GM23338 (cell line): ENCODE measurements at regions not wholly inside any gene's neighbourhood (a gene's known extent, or its start where the extent isn't known, plus 50 kb on each side); places are given as distances from the start of the nearest gene placed in this dataset.

Source experiments
- ATAC-seq: fragments of 200-7000 bp; cut with Tn5 transposase; 3 replicates; pipeline ENCODE4 v1.9.1; 2020
- DNase-seq: peaks from one replicate; pipeline ENCODE4 v3.0.0-alpha.2; 2015; ENCODE audit warnings: low spot score
- H2AFZ ChIP-seq: fragments of 200-600 bp; sonication (generic); 2 replicates; pipeline ENCODE4 v1.8.0; 2016; ENCODE audit warnings: antibody characterized with exemption, mild to moderate bottlenecking, moderate library complexity
- H3F3A ChIP-seq: fragments of 200-600 bp; sonication (generic); replicated peaks from 2 replicates; pipeline ENCODE4 v1.8.0; 2017; ENCODE audit warnings: antibody characterized with exemption, mixed run types, low read depth
- H3K27ac ChIP-seq: fragments of 200-600 bp; sonication (generic); 2 replicates; pipeline ENCODE4 v1.6.1; 2016; ENCODE audit warnings: low read depth
- H3K27me3 ChIP-seq: fragments of 200-600 bp; sonication (generic); 2 replicates; pipeline ENCODE4 v1.8.0; 2016; ENCODE audit warnings: mild to moderate bottlenecking, mixed run types, moderate library complexity; ENCODE audit not compliant: insufficient read depth
- H3K36me3 ChIP-seq: fragments of 200-600 bp; sonication (generic); 2 replicates; pipeline ENCODE4 v1.8.0; 2016; ENCODE audit warnings: mild to moderate bottlenecking; ENCODE audit not compliant: insufficient read depth
- H3K4me1 ChIP-seq: fragments of 200-600 bp; sonication (generic); 2 replicates; pipeline ENCODE4 v1.8.0; 2016; ENCODE audit warnings: mild to moderate bottlenecking, moderate library complexity; ENCODE audit not compliant: insufficient read depth
- H3K4me2 ChIP-seq: fragments of 200-600 bp; sonication (generic); 2 replicates; pipeline ENCODE4 v1.7.1; 2017; ENCODE audit warnings: mixed run types
- H3K4me3 ChIP-seq: fragments of 200-600 bp; sonication (generic); 2 replicates; pipeline ENCODE4 v1.6.1; 2016; ENCODE audit warnings: mixed run types
- H3K79me2 ChIP-seq: fragments of 200-600 bp; sonication (generic); replicated peaks from 2 replicates; pipeline ENCODE4 v1.8.0; 2017; ENCODE audit warnings: mild to moderate bottlenecking; ENCODE audit not compliant: insufficient read depth
- H3K9me2 ChIP-seq: fragments of 200-600 bp; sonication (generic); 2 replicates; pipeline ENCODE4 v1.8.0; 2017; ENCODE audit not compliant: insufficient read depth
- H4K20me1 ChIP-seq: fragments of 200-600 bp; sonication (generic); replicated peaks from 2 replicates; pipeline ENCODE4 v1.8.0; 2017; ENCODE audit warnings: mild to moderate bottlenecking; ENCODE audit not compliant: insufficient read depth
- H3K27ac Mint-ChIP-seq: 2 replicates; pipeline ENCODE4 v1.8.0; 2020; ENCODE audit warnings: inconsistent platforms, mild to moderate bottlenecking, moderate library complexity, mixed read lengths
- H3K27me3 Mint-ChIP-seq: 3 replicates; pipeline ENCODE4 v1.8.0; 2022; ENCODE audit warnings: low read depth, mild to moderate bottlenecking, moderate library complexity, mixed read lengths, inconsistent platforms; ENCODE audit not compliant: insufficient read depth, poor library complexity
- H3K36me3 Mint-ChIP-seq: 3 replicates; pipeline ENCODE4 v1.8.0; 2021; ENCODE audit warnings: low read depth, mild to moderate bottlenecking, inconsistent platforms, moderate library complexity, mixed read lengths
- H3K4me1 Mint-ChIP-seq: 3 replicates; pipeline ENCODE4 v1.8.0; 2020; ENCODE audit warnings: mild to moderate bottlenecking, inconsistent platforms, mixed read lengths
- H3K4me3 Mint-ChIP-seq: 3 replicates; pipeline ENCODE4 v1.8.0; 2021; ENCODE audit warnings: moderate library complexity, mild to moderate bottlenecking, inconsistent platforms, mixed read lengths
- H3K9me3 Mint-ChIP-seq: 3 replicates; pipeline ENCODE4 v1.8.0; 2020; ENCODE audit warnings: moderate library complexity, mild to moderate bottlenecking, inconsistent platforms, mixed read lengths
- CREB1 ChIP-seq: fragments of 250-450 bp; sonication (Bioruptor Pico); IDR thresholded peaks from 2 replicates; pipeline ENCODE4 v1.5.0; 2020; ENCODE audit warnings: low read depth, mild to moderate bottlenecking, moderate library complexity
- EZH2 ChIP-seq: fragments of 200-600 bp; sonication (generic); IDR thresholded peaks from one replicate; pipeline ENCODE4 v1.8.0; 2017; ENCODE audit warnings: antibody characterized with exemption, mild to moderate bottlenecking, low read depth; ENCODE audit not compliant: unreplicated experiment
- EZH2phosphoT487 ChIP-seq: fragments of 200-600 bp; sonication (generic); IDR thresholded peaks from one replicate; pipeline ENCODE4 v1.8.1; 2018; ENCODE audit warnings: antibody characterized with exemption; ENCODE audit not compliant: unreplicated experiment
- JUNB ChIP-seq: IDR thresholded peaks from one replicate; pipeline ENCODE4 v1.6.1; 2016; ENCODE audit warnings: antibody characterized with exemption; ENCODE audit not compliant: unreplicated experiment
- NANOG ChIP-seq: IDR thresholded peaks from 2 replicates; pipeline ENCODE4 v1.6.1; 2016; ENCODE audit warnings: antibody characterized with exemption, borderline replicate concordance
- POLR2AphosphoS5 ChIP-seq: IDR thresholded peaks from 2 replicates; pipeline ENCODE4 v1.6.1; 2016; ENCODE audit warnings: antibody characterized with exemption, low read depth
- ZNF114 ChIP-seq: fragments of 250-450 bp; sonication (Bioruptor Pico); IDR thresholded peaks from 2 replicates; pipeline ENCODE4 v1.5.0; 2020; ENCODE audit warnings: mild to moderate bottlenecking, moderate library complexity
- ZNF331 ChIP-seq: fragments of 250-450 bp; sonication (Bioruptor Pico); IDR thresholded peaks from 2 replicates; pipeline ENCODE4 v1.5.0; 2020; ENCODE audit warnings: low read depth, mild to moderate bottlenecking, moderate library complexity
- TF ChIP-seq, protein P1 (sequence below): fragments of 250-450 bp; sonication (Bioruptor Pico); IDR thresholded peaks from 2 replicates; pipeline ENCODE4 v1.5.0; 2020; ENCODE audit warnings: mild to moderate bottlenecking, moderate library complexity
- TF ChIP-seq, protein P2 (sequence below): IDR thresholded peaks from 2 replicates; pipeline ENCODE4 v1.6.1; 2016; ENCODE audit warnings: antibody characterized with exemption

GRCh38 chr5:26692952-26693351 is 345.4 kb downstream of the CDH9 start (continued):
- TF ChIP-seq, protein P1, sequence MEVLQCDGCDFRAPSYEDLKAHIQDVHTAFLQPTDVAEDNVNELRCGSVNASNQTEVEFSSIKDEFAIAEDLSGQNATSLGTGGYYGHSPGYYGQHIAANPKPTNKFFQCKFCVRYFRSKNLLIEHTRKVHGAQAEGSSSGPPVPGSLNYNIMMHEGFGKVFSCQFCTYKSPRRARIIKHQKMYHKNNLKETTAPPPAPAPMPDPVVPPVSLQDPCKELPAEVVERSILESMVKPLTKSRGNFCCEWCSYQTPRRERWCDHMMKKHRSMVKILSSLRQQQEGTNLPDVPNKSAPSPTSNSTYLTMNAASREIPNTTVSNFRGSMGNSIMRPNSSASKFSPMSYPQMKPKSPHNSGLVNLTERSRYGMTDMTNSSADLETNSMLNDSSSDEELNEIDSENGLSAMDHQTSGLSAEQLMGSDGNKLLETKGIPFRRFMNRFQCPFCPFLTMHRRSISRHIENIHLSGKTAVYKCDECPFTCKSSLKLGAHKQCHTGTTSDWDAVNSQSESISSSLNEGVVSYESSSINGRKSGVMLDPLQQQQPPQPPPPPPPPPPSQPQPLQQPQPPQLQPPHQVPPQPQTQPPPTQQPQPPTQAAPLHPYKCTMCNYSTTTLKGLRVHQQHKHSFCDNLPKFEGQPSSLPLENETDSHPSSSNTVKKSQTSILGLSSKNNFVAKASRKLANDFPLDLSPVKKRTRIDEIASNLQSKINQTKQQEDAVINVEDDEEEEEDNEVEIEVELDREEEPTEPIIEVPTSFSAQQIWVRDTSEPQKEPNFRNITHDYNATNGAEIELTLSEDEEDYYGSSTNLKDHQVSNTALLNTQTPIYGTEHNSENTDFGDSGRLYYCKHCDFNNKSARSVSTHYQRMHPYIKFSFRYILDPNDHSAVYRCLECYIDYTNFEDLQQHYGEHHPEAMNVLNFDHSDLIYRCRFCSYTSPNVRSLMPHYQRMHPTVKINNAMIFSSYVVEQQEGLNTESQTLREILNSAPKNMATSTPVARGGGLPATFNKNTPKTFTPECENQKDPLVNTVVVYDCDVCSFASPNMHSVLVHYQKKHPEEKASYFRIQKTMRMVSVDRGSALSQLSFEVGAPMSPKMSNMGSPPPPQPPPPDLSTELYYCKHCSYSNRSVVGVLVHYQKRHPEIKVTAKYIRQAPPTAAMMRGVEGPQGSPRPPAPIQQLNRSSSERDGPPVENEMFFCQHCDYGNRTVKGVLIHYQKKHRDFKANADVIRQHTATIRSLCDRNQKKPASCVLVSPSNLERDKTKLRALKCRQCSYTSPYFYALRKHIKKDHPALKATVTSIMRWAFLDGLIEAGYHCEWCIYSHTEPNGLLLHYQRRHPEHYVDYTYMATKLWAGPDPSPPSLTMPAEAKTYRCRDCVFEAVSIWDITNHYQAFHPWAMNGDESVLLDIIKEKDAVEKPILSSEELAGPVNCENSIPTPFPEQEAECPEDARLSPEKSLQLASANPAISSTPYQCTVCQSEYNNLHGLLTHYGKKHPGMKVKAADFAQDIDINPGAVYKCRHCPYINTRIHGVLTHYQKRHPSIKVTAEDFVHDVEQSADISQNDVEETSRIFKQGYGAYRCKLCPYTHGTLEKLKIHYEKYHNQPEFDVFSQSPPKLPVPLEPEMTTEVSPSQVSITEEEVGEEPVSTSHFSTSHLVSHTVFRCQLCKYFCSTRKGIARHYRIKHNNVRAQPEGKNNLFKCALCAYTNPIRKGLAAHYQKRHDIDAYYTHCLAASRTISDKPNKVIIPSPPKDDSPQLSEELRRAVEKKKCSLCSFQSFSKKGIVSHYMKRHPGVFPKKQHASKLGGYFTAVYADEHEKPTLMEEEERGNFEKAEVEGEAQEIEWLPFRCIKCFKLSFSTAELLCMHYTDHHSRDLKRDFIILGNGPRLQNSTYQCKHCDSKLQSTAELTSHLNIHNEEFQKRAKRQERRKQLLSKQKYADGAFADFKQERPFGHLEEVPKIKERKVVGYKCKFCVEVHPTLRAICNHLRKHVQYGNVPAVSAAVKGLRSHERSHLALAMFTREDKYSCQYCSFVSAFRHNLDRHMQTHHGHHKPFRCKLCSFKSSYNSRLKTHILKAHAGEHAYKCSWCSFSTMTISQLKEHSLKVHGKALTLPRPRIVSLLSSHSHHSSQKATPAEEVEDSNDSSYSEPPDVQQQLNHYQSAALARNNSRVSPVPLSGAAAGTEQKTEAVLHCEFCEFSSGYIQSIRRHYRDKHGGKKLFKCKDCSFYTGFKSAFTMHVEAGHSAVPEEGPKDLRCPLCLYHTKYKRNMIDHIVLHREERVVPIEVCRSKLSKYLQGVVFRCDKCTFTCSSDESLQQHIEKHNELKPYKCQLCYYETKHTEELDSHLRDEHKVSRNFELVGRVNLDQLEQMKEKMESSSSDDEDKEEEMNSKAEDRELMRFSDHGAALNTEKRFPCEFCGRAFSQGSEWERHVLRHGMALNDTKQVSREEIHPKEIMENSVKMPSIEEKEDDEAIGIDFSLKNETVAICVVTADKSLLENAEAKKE (CRISPR knock-in tag) = no peak

DNA sequence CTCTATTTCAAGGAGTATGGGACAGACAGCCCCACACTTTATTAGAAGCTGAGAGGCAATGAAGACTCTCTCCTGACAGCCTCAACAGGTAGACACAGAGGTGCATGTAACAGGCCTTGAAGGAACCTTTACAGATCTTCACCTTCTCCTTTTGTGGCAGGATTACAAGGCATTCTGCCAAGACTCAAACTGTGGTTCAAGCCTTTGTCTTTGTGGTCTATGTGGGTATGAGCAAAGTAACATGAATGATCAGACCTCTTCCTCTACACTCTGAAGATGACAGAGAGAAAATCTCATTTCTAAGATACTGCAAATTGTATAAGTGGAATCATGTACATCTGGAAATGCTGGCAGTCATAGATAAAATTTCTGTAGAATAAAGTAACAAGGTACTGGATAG is 346.9 kb downstream of the CDH9 start:
- Histone ChIP-seq H2AFZ (no peak overlapping the region), H4K20me1 (no peaks in the 10 kb centered on the region), H3K4me2 (no peak overlapping the region), H3K27ac (no peak overlapping the region), H3K4me3 (no peak overlapping the region), H3K36me3 (no peaks in the 10 kb centered on the region), H3F3A (no peaks in the 10 kb centered on the region), H3K27me3 (no peaks in the 10 kb centered on the region), H3K9me2 (no peaks in the 10 kb centered on the region), H3K79me2 (no peaks in the 10 kb centered on the region), H3K4me1 (no peaks in the 10 kb centered on the region)
- DNase-seq = no peak
- no peaks in the 10 kb centered on the region for H3K4me1 Mint-ChIP-seq
- no peak overlapping the region for H3K27ac Mint-ChIP-seq
- H3K9me3 Mint-ChIP-seq = no peaks in the 10 kb centered on the region
- ATAC-seq = no peak
- H3K36me3 Mint-ChIP-seq = no peaks in the 10 kb centered on the region
- no peak overlapping the region for H3K4me3 Mint-ChIP-seq
- H3K27me3 Mint-ChIP-seq = no peaks in the 10 kb centered on the region
- TF ChIP-seq, protein P2, sequence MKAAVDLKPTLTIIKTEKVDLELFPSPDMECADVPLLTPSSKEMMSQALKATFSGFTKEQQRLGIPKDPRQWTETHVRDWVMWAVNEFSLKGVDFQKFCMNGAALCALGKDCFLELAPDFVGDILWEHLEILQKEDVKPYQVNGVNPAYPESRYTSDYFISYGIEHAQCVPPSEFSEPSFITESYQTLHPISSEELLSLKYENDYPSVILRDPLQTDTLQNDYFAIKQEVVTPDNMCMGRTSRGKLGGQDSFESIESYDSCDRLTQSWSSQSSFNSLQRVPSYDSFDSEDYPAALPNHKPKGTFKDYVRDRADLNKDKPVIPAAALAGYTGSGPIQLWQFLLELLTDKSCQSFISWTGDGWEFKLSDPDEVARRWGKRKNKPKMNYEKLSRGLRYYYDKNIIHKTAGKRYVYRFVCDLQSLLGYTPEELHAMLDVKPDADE = no peak
- TF ChIP-seq NANOG (no peak), EZH2 (no peak), CREB1 (no peak), POLR2AphosphoS5 (no peak), ZNF331 (CRISPR knock-in tag) (no peak), EZH2phosphoT487 (no peak), ZNF114 (CRISPR knock-in tag) (no peak), JUNB (no peak)
- TF ChIP-seq, protein P1 (CRISPR knock-in tag) = no peak
